Natural killer cell (primary cell): ENCODE measurements at regions not wholly inside any gene's neighbourhood (a gene's known extent, or its start where the extent isn't known, plus 50 kb on each side); places are given as distances from the start of the nearest gene placed in this dataset.

Experiments
- ATAC-seq, 3 donors: fragments of 150-1000 bp in 2 of 3; fragments of 200-7000 bp in 1 of 3; cut with Tn5 transposase; 1 replicate in 1 of 3; 2 replicates in 2 of 3; pipeline ENCODE4 v1.10.0; 2021; ENCODE audit warnings: mild to moderate bottlenecking in 2 of 3, moderate library complexity in 2 of 3
- DNase-seq, 2 donors: peaks; one replicate each; pipeline versions ENCODE4 v3.0.0 to v3.0.0-alpha.2; 2013 to 2021; ENCODE audit warnings: mixed read lengths in 1 of 2
- H3K27ac ChIP-seq: one replicate; pipeline ENCODE4 v1.5.1; 2013; ENCODE audit warnings: mild to moderate bottlenecking, low read length
- H3K27me3 ChIP-seq: one replicate; pipeline ENCODE4 v1.6.1; 2013; ENCODE audit warnings: low read length; ENCODE audit not compliant: control insufficient read depth, insufficient read depth
- H3K36me3 ChIP-seq: one replicate; pipeline ENCODE4 v1.6.1; 2013; ENCODE audit warnings: low read length; ENCODE audit not compliant: control insufficient read depth, insufficient read depth
- H3K4me1 ChIP-seq: one replicate; pipeline ENCODE4 v1.6.1; 2013; ENCODE audit warnings: low read length; ENCODE audit not compliant: control insufficient read depth, insufficient read depth
- H3K4me3 ChIP-seq: one replicate; pipeline ENCODE4 v1.5.1; 2013; ENCODE audit warnings: low read length
- H3K9me3 ChIP-seq: one replicate; pipeline ENCODE4 v1.6.1; 2013; ENCODE audit warnings: low read length; ENCODE audit not compliant: control insufficient read depth, insufficient read depth
- H3K27ac Mint-ChIP-seq, 2 donors: one replicate each; pipeline ENCODE4 v1.8.0; 2022; ENCODE audit warnings: mild to moderate bottlenecking in 2 of 2, mixed read lengths in 2 of 2, moderate library complexity in 1 of 2
- H3K27me3 Mint-ChIP-seq, 2 donors: one replicate each; pipeline ENCODE4 v1.8.0; 2022; ENCODE audit warnings: low read depth in 2 of 2, mixed read lengths in 2 of 2
- H3K36me3 Mint-ChIP-seq: one replicate; pipeline ENCODE4 v1.8.0; 2022; ENCODE audit warnings: mixed read lengths
- H3K4me1 Mint-ChIP-seq, 2 donors: one replicate each; pipeline ENCODE4 v1.8.0; 2022; ENCODE audit warnings: mixed read lengths in 2 of 2
- H3K4me3 Mint-ChIP-seq: one replicate; pipeline ENCODE4 v1.8.0; 2022; ENCODE audit warnings: mild to moderate bottlenecking, moderate library complexity, mixed read lengths
- H3K9me3 Mint-ChIP-seq, 2 donors: one replicate each; pipeline ENCODE4 v1.8.0; 2022; ENCODE audit warnings: mixed read lengths in 2 of 2
- WGBS: methylation state at CpG from one replicate; pipeline ENCODE4 v1.1.7; 2013; ENCODE audit warnings: missing lambda C conversion rate; ENCODE audit not compliant: insufficient coverage; 5-methylcytosine and 5-hydroxymethylcytosine counted together
- intact Hi-C: fragments of 100-400 bp; cut with micrococcal nuclease; formaldehyde crosslinking; loops from one replicate; pipeline ENCODE4 v1.14.2; 2022
- TF ChIP-seq, protein P1 (sequence below): fragments of 200-600 bp; IDR thresholded peaks from one replicate; pipeline ENCODE4 v1.8.0; 2022; ENCODE audit warnings: antibody characterized with exemption

DNA sequence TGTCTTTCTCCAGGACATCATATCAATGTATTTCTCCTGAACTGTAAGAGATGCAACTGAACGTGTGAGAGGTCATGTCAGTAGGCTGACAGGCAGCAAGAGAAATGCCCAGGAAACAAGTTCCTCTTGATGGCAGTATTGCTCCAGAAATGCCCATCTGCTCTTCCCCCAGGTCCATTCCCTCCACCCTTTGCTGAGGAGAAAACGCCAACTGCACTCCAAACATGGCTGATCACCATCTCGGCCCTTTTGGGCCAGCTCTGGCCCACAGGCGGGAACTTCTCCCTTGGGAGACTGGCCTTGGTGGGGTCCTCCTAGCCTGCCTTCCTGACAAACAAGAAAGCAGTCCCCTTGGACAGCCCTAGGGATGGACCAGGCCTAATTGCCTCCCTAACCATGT, 276.5 kb upstream of the AGTR2 start:
- DNase-seq: no peak
- H3K36me3 Mint-ChIP-seq: no peaks in the 10 kb centered on the region
- Histone ChIP-seq H3K27ac (no peak overlapping the region), H3K27me3 (no peaks in the 10 kb centered on the region), H3K4me3 (no peak overlapping the region), H3K9me3 (peaks cover 4% of the 10 kb centered on the region), H3K4me1 (no peaks in the 10 kb centered on the region), H3K36me3 (no peaks in the 10 kb centered on the region)
- no peaks in the 10 kb centered on the region for H3K27me3 Mint-ChIP-seq
- peak in 1 of 3 donors; percentile 32 for ATAC-seq
- H3K4me1 Mint-ChIP-seq: peaks cover 0 to 10% of the 10 kb centered on the region in 2 donors
- H3K9me3 Mint-ChIP-seq: peaks cover 2 to 12% of the 10 kb centered on the region in 2 donors
- TF ChIP-seq, protein P1, sequence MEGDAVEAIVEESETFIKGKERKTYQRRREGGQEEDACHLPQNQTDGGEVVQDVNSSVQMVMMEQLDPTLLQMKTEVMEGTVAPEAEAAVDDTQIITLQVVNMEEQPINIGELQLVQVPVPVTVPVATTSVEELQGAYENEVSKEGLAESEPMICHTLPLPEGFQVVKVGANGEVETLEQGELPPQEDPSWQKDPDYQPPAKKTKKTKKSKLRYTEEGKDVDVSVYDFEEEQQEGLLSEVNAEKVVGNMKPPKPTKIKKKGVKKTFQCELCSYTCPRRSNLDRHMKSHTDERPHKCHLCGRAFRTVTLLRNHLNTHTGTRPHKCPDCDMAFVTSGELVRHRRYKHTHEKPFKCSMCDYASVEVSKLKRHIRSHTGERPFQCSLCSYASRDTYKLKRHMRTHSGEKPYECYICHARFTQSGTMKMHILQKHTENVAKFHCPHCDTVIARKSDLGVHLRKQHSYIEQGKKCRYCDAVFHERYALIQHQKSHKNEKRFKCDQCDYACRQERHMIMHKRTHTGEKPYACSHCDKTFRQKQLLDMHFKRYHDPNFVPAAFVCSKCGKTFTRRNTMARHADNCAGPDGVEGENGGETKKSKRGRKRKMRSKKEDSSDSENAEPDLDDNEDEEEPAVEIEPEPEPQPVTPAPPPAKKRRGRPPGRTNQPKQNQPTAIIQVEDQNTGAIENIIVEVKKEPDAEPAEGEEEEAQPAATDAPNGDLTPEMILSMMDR: no peak
- no peak overlapping the region for H3K27ac Mint-ChIP-seq
- no peak overlapping the region for H3K4me3 Mint-ChIP-seq
- intact Hi-C loops: no loop called here
- WGBS: 76% methylated on average over 4 of the region's 4 CpGs

DNA sequence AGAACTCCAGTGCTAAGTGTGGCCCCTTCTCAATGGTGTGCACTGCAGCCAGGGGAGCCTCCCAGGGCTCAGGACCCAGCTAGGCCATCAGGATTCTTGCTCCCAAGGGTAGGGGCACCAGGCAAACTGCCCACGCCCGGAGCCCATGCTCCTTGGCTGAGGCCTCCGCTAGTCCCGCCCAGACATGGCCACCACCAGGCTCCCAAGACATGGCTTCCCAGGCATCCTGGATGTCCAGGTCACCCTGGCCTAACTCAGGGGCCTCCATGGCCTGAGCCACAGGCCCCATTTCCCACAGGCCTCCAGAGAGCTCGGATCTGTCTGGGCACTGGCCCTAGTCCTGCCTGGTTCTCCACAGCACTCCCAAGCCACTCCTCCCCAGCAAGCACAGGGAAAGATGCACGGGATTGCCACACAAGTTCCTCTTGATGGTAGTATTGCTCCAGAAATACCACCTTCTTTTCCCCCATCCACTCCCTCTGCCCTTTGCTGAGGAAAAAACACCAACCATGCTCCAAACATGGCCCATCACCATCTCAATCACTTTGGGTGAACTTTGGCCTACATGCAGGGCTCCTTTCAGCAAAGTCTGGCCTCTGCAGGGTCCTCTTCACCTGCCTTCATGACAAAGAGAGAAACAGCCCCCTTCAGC, 274.7 kb upstream of the AGTR2 start:
- Mint-ChIP-seq H3K4me3 (no peak overlapping the region), H3K4me1 (peaks cover 0 to 10% of the 10 kb centered on the region in 2 donors), H3K36me3 (no peaks in the 10 kb centered on the region), H3K27me3 (no peaks in the 10 kb centered on the region), H3K27ac (no peak overlapping the region), H3K9me3 (peaks cover 3 to 12% of the 10 kb centered on the region in 2 donors)
- H3K4me1 ChIP-seq: no peaks in the 10 kb centered on the region
- ATAC-seq (no peak), DNase-seq (no peak)
- intact Hi-C loops: no loop called here
- peaks cover 2% of the 10 kb centered on the region for H3K9me3 ChIP-seq
- WGBS: 77% methylated on average over 6 of the region's 6 CpGs
- TF ChIP-seq, protein P1: no peak
- no peaks in the 10 kb centered on the region for H3K36me3 ChIP-seq
- H3K4me3 ChIP-seq: no peak overlapping the region
- H3K27ac ChIP-seq: no peak overlapping the region
- no peaks in the 10 kb centered on the region for H3K27me3 ChIP-seq

DNA sequence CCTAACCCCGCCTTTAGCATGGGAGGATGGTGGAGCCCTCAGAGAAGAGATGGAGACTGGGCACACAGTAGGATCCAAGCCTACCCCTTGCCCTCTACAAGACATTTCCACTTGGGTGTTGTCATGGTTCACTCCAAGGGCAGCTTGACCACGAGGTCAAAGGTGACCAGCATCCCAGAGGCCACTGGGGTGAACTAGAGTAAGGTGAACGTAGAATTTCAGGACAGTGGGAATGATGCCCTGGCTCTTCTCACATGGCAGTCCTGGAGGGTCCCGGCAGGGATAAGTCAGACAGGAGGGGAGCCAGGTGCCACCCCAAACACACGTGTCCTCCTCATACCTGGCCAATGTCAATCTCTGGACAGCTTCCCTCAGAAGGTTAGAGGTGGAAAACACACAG, 274.2 kb upstream of the AGTR2 start:
- 70% methylated on average over 3 of the region's 5 CpGs for WGBS
- Mint-ChIP-seq H3K27ac (no peak overlapping the region), H3K4me3 (no peak overlapping the region), H3K9me3 (peaks cover 3 to 12% of the 10 kb centered on the region in 2 donors), H3K27me3 (no peaks in the 10 kb centered on the region), H3K36me3 (no peaks in the 10 kb centered on the region), H3K4me1 (peaks cover 0 to 10% of the 10 kb centered on the region in 2 donors)
- TF ChIP-seq, protein P1: no peak
- no peak overlapping the region for H3K4me3 ChIP-seq
- ATAC-seq (no peak), DNase-seq (no peak)
- no peaks in the 10 kb centered on the region for H3K27me3 ChIP-seq
- intact Hi-C loops: no loop called here
- H3K36me3 ChIP-seq: no peaks in the 10 kb centered on the region
- H3K27ac ChIP-seq: no peak overlapping the region
- H3K9me3 ChIP-seq: no peaks in the 10 kb centered on the region
- H3K4me1 ChIP-seq: no peaks in the 10 kb centered on the region

DNA sequence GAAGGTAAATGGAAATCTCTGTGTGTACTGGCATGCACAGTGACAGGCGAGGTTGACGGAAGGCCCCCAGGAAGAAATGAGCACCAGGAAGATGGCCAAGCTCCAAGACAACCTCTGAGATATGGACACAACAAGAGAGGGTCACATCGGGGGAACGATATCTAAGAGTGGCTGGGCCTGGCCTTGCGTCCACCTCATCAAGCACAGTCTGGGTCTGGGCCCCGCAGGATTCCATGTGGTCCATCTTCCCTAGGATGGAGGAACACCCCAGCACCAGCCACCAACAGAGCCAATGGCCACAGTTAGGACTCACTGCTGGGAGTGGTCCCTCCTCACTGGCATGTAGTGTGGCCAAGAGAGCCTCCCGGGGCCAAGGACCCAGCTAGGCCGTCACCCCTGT, 272.6 kb upstream of the AGTR2 start:
- no peaks in the 10 kb centered on the region for H3K27me3 ChIP-seq
- no peak overlapping the region for H3K27ac Mint-ChIP-seq
- no peaks in the 10 kb centered on the region for H3K4me1 ChIP-seq
- intact Hi-C loops: no loop called here
- H3K4me1 Mint-ChIP-seq: peaks cover 0 to 10% of the 10 kb centered on the region in 2 donors
- H3K27ac ChIP-seq: no peak overlapping the region
- ATAC-seq (no peak), DNase-seq (no peak)
- H3K9me3 ChIP-seq: no peaks in the 10 kb centered on the region
- no peaks in the 10 kb centered on the region for H3K36me3 ChIP-seq
- 96% methylated on average over 8 of the region's 8 CpGs for WGBS
- no peak overlapping the region for H3K4me3 Mint-ChIP-seq
- TF ChIP-seq, protein P1: no peak
- H3K9me3 Mint-ChIP-seq: peaks cover 3 to 9% of the 10 kb centered on the region in 2 donors
- no peaks in the 10 kb centered on the region for H3K27me3 Mint-ChIP-seq
- H3K4me3 ChIP-seq: no peak overlapping the region
- no peaks in the 10 kb centered on the region for H3K36me3 Mint-ChIP-seq
